22Rv1 (cell line): ENCODE measurements at regions not wholly inside any gene's neighbourhood (a gene's known extent, or its start where the extent isn't known, plus 50 kb on each side); places are given as distances from the start of the nearest gene placed in this dataset.

Experiments used
- H3K27ac ChIP-seq: fragments of 450-650 bp; 2 replicates; pipeline ENCODE4 v1.5.1; 2017
- CTCF ChIP-seq: fragments of 450-650 bp; IDR thresholded peaks from 2 replicates; pipeline ENCODE4 v1.5.1; 2017; ENCODE audit warnings: mild to moderate bottlenecking
- ZFX ChIP-seq: fragments of 450-650 bp; IDR thresholded peaks from 2 replicates; pipeline ENCODE4 v1.6.1; 2017; ENCODE audit warnings: antibody characterized with exemption, borderline replicate concordance

GRCh38 chr3:59289831-59290230 lies 240.0 kb upstream of the CFAP20DC start:
- no peak for TF ChIP-seq ZFX
- TF ChIP-seq CTCF: no peak
- no peak overlapping the region for H3K27ac ChIP-seq

GRCh38 chr3:59288951-59289350 lies 239.1 kb upstream of the CFAP20DC start:
- no peak for TF ChIP-seq ZFX
- no peak for TF ChIP-seq CTCF
- H3K27ac ChIP-seq: no peak overlapping the region

GRCh38 chr3:59286791-59287531 lies 237.1 kb upstream of the CFAP20DC start:
- TF ChIP-seq ZFX: no peak
- no peak overlapping the region for H3K27ac ChIP-seq

- no peak overlapping the region for H3K27ac ChIP-seq
- TF ChIP-seq ZFX (no peak), CTCF (no peak)
These were observed 235.7 kb upstream of the CFAP20DC start for GRCh38 chr3:59285560-59285959.

- TF ChIP-seq CTCF (no peak), ZFX (no peak)
These were observed 235.1 kb upstream of the CFAP20DC start for GRCh38 chr3:59284926-59285325.

GRCh38 chr3:59280113-59280512 lies 230.3 kb upstream of the CFAP20DC start:
- H3K27ac ChIP-seq: no peak overlapping the region

More at GRCh38 chr3:59284926-59285325, 235.1 kb upstream of the CFAP20DC start:
- no peak overlapping the region for H3K27ac ChIP-seq

GRCh38 chr3:59277816-59278215 lies 228.0 kb upstream of the CFAP20DC start:
- TF ChIP-seq CTCF (no peak), ZFX (no peak)
- H3K27ac ChIP-seq: no peak overlapping the region

More at GRCh38 chr3:59280113-59280512, 230.3 kb upstream of the CFAP20DC start:
- TF ChIP-seq ZFX: no peak
- TF ChIP-seq CTCF: no peak
